ENCODE measurements at regions not wholly inside any gene's neighbourhood (a gene's known extent, or its start where the extent isn't known, plus 50 kb on each side); places are given as distances from the start of the nearest gene placed in this dataset.

DNA sequence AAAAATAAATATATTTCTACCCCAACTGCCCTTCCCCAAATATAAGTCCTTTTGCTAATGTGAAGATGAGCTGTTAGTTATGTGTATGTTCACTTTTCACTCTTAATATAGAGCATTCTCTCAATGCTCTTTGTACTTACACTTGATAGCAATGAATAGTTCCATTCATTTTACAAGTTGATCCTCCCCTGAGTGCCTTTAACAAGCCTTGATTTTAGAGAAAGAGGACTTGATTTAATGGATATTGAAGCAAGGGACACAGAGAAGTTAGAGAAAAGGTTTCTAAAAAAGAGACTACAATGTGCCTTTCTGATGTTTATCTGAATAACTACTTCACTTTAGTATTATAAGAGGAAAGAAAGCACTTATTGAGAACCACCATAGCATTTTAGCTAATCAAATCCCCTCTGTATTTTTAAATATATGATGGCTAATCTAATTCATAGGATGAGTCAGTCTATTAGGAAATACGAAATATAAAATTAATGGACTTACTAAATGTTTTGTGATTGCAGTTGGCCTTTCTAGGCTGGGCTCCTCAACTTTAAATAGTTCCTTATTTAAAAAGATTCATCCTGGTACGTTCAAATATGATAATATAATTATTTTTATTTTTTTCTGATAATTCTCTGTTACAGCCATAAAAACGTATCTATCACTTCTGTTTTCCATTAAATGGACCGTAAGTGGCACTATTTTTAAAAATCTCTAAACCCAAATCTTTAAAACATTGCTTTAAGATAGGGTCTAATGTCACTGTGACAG is 1097.8 kb upstream of the SLC10A2 start:
- WGBS, 2 experiments (ENCODE audit: insufficient coverage in 1 of 2, insufficient read length in 1 of 2): 86 to 97% methylated on average over 1 to 3 of the region's 4 CpGs
- no peak for DNase-seq
- no peak overlapping the region for H3K27ac Mint-ChIP-seq

DNA sequence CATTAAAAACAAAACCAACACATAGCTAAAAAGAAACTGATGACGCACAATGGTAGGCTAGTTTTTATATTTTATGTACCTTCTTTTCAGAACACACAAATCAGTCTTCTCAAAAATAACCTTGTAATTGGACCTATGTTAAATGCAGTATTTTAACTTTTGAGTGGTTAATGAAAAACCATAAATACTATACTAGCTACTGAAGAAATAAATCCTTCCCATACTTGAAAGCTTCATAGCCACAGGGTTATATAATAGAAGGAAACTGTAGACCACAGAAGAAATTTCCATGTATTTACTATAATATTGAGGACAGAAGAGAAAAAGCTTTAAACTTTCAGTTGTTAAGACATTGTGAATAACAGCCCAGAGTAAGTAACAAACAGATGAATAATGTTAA is 1094.3 kb upstream of the SLC10A2 start:
- no peaks in the 10 kb centered on the region for H3K27me3 Mint-ChIP-seq (ENCODE audit: insufficient read depth)
- H3K4me3 ChIP-seq (ENCODE audit: low read length): no peak overlapping the region
- H3K9ac ChIP-seq (ENCODE audit: extremely low read depth, low read length, poor library complexity, severe bottlenecking): no peak overlapping the region
- H3K27ac Mint-ChIP-seq: no peak overlapping the region
- no peaks in the 10 kb centered on the region for H3K36me3 Mint-ChIP-seq (ENCODE audit: low read depth)
- no peaks in the 10 kb centered on the region for H3K4me1 ChIP-seq (ENCODE audit: control insufficient read depth, insufficient read depth, low read length)
- no peaks in the 10 kb centered on the region for H3K27me3 ChIP-seq (ENCODE audit: control insufficient read depth, insufficient read depth, low read length, poor library complexity, severe bottlenecking)
- H3K4me3 Mint-ChIP-seq: no peak overlapping the region
- H3K9me3 ChIP-seq (ENCODE audit: control insufficient read depth, low read length): peaks cover 12% of the 10 kb centered on the region
- no peak for TF ChIP-seq CTCF (conservative IDR thresholded peaks at IDR 0.05)
- no peak for DNase-seq
- no CpG with 5 or more reads among the region's 1 CpG for WGBS, 2 experiments (ENCODE audit: insufficient coverage in 1 of 2, insufficient read length in 1 of 2)
- no peak overlapping the region for H3K27ac ChIP-seq (ENCODE audit: low read depth, low read length)
- no peaks in the 10 kb centered on the region for H3K36me3 ChIP-seq (ENCODE audit: control insufficient read depth, insufficient read depth, low read length)
- H3K9me3 Mint-ChIP-seq: peaks cover 9% of the 10 kb centered on the region
- no peaks in the 10 kb centered on the region for H3K4me1 Mint-ChIP-seq

More for the DNA sequence above, 1097.8 kb upstream of the SLC10A2 start:
- H3K9me3 Mint-ChIP-seq: no peaks in the 10 kb centered on the region
- H3K27me3 Mint-ChIP-seq (ENCODE audit: insufficient read depth): no peaks in the 10 kb centered on the region
- Histone ChIP-seq H3K36me3 (ENCODE audit: control insufficient read depth, insufficient read depth, low read length) (no peaks in the 10 kb centered on the region), H3K27me3 (ENCODE audit: control insufficient read depth, insufficient read depth, low read length, poor library complexity, severe bottlenecking) (no peaks in the 10 kb centered on the region), H3K27ac (ENCODE audit: low read depth, low read length) (no peak overlapping the region), H3K9ac (ENCODE audit: extremely low read depth, low read length, poor library complexity, severe bottlenecking) (no peak overlapping the region), H3K4me1 (ENCODE audit: control insufficient read depth, insufficient read depth, low read length) (no peaks in the 10 kb centered on the region), H3K9me3 (ENCODE audit: control insufficient read depth, low read length) (peaks cover 7% of the 10 kb centered on the region), H3K4me3 (ENCODE audit: low read length) (no peak overlapping the region)
- no peak for TF ChIP-seq CTCF (conservative IDR thresholded peaks at IDR 0.05)
- H3K4me3 Mint-ChIP-seq: no peak overlapping the region
- H3K36me3 Mint-ChIP-seq (ENCODE audit: low read depth): no peaks in the 10 kb centered on the region
- H3K4me1 Mint-ChIP-seq: no peaks in the 10 kb centered on the region

DNA sequence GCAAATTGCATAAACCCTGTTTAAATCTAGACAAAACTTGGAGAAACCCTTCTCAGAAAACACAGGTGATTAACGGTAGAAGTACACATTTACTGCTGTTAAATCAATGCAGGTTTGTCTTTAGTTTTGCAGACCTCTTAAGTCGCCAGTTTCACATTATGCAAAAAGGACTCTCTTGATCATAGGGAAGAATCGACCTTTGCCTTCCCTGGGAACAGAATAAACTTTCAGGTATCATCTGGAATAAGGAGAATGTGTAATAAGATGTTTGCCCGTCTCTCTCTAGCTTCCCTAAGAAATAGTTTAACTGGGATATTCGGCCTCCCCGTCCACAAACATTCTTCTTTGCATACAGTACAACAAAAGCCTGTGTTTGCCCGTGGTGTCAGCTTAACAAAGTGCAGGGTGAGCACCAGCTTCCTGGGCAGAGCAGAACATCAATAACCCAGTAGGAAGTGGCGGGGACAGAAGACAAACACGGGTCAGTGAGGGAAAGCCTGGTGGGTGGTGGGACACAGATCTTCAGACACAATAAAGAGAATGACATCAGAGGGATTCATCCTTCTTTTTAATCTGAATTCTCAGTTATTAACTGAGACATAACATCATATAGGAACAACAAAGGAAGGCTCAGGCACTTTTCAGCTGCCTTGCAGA is 1077.7 kb upstream of the SLC10A2 start:
- peak overlapping the region; percentile 2 for H3K27ac Mint-ChIP-seq
- H3K27ac ChIP-seq (ENCODE audit: low read depth, low read length): peak overlapping the region; percentile 94
- no peak overlapping the region for H3K4me3 Mint-ChIP-seq

More for the DNA sequence above, 1077.7 kb upstream of the SLC10A2 start:
- H3K9me3 Mint-ChIP-seq: peaks cover 7% of the 10 kb centered on the region
- WGBS, 2 experiments (ENCODE audit: insufficient coverage in 1 of 2, insufficient read length in 1 of 2): 36 to 49% methylated on average over 3 to 9 of the region's 9 CpGs
- peaks cover 4% of the 10 kb centered on the region for H3K36me3 Mint-ChIP-seq (ENCODE audit: low read depth)
- H3K36me3 ChIP-seq (ENCODE audit: control insufficient read depth, insufficient read depth, low read length): no peaks in the 10 kb centered on the region
- H3K9me3 ChIP-seq (ENCODE audit: control insufficient read depth, low read length): peaks cover 11% of the 10 kb centered on the region
- H3K9ac ChIP-seq (ENCODE audit: extremely low read depth, low read length, poor library complexity, severe bottlenecking): no peak overlapping the region
- peak; percentile 53 for DNase-seq
- no peak for TF ChIP-seq CTCF (conservative IDR thresholded peaks at IDR 0.05)
- H3K27me3 Mint-ChIP-seq (ENCODE audit: insufficient read depth): no peaks in the 10 kb centered on the region
- H3K4me3 ChIP-seq (ENCODE audit: low read length): no peak overlapping the region
- H3K4me1 Mint-ChIP-seq: peaks cover 9% of the 10 kb centered on the region
- no peaks in the 10 kb centered on the region for H3K27me3 ChIP-seq (ENCODE audit: control insufficient read depth, insufficient read depth, low read length, poor library complexity, severe bottlenecking)
- H3K4me1 ChIP-seq (ENCODE audit: control insufficient read depth, insufficient read depth, low read length): no peaks in the 10 kb centered on the region

Data from endodermal cell (in vitro differentiated cells).